ENCODE measurements at regions not wholly inside any gene's neighbourhood (a gene's known extent, or its start where the extent isn't known, plus 50 kb on each side); places are given as distances from the start of the nearest gene placed in this dataset.

GRCh38 chr3:31420311-31420710, 112.4 kb upstream of the STT3B start:
- TF ChIP-seq CTCF (IDR thresholded peaks at IDR 0.05) (no peak), POLR2A (IDR thresholded peaks at IDR 0.05) (no peak)
